Heart right ventricle (tissue), 16 donors: ENCODE measurements at regions not wholly inside any gene's neighbourhood (a gene's known extent, or its start where the extent isn't known, plus 50 kb on each side); places are given as distances from the start of the nearest gene placed in this dataset.

Experiments
- ATAC-seq, 8 donors: fragments of 200-7000 bp; cut with Tn5 transposase; one replicate each; pipeline ENCODE4 v1.9.1; 2020; ENCODE audit warnings: mild to moderate bottlenecking in 8 of 8, moderate library complexity in 8 of 8, moderate number of reproducible peaks in 1 of 8
- DNase-seq, 2 donors: peaks; one replicate each; pipeline ENCODE4 v3.0.0-alpha.2; 2020
- H3K27ac ChIP-seq, 10 donors: fragments of 200-600 bp; sonication (generic) in 2 of 10; one replicate each; pipeline versions ENCODE4 v1.5.0 to v1.8.0; 2020 to 2022; ENCODE audit warnings: mild to moderate bottlenecking in 3 of 10
- H3K27me3 ChIP-seq, 7 donors: fragments of 200-600 bp; one replicate each; pipeline ENCODE4 v1.8.0; 2021 to 2022; ENCODE audit warnings: mild to moderate bottlenecking in 2 of 7
- H3K36me3 ChIP-seq, 9 donors: fragments of 200-600 bp; sonication (generic) in 1 of 9; one replicate each; pipeline versions ENCODE4 v1.5.0 to v1.8.0; 2020 to 2022; ENCODE audit warnings: mild to moderate bottlenecking in 2 of 9
- H3K4me1 ChIP-seq, 9 donors: fragments of 200-600 bp; sonication (generic) in 1 of 9; one replicate each; pipeline versions ENCODE4 v1.5.0 to v1.8.0; 2020 to 2022; ENCODE audit warnings: mild to moderate bottlenecking in 4 of 9
- H3K4me3 ChIP-seq, 10 donors: fragments of 200-600 bp; sonication (generic) in 2 of 10; one replicate each; pipeline versions ENCODE4 v1.5.0 to v1.8.0; 2020 to 2022; ENCODE audit warnings: mild to moderate bottlenecking in 7 of 10, moderate library complexity in 2 of 10
- H3K9me3 ChIP-seq, 11 donors: fragments of 200-600 bp in 10 of 11; sonication (generic) in 2 of 11; one replicate each; pipeline versions ENCODE4 v1.5.0 to v1.8.0; 2013 to 2022; ENCODE audit warnings: mild to moderate bottlenecking in 2 of 11, control low read depth in 1 of 11, moderate library complexity in 1 of 11
- CTCF ChIP-seq, 9 donors: fragments of 200-600 bp; sonication (generic) in 2 of 9; IDR thresholded peaks; one replicate each; pipeline versions ENCODE4 v1.5.0 to v1.8.0; 2021 to 2022; ENCODE audit warnings: antibody characterized with exemption in 9 of 9, mild to moderate bottlenecking in 5 of 9, moderate library complexity in 1 of 9
- WGBS, 2 donors: extraction: QIAGEN DNeasy Blood & Tissue Kit; methylation state at CpG; one replicate each; pipeline ENCODE4 v1.1.7; 2013; ENCODE audit warnings: inconsistent platforms in 1 of 2; 5-methylcytosine and 5-hydroxymethylcytosine counted together
- intact Hi-C, 10 donors: fragments of 100-400 bp; cut with DNase I; formaldehyde crosslinking; loops; one replicate each; pipeline versions ENCODE4 v1.11.1 to v1.14.2; 2022
- donor health status: Arrhythmogenic right ventricular cardiomyopathy.
- donor health status: ischemic (EF 13 %, LVEDD 7.1; RV severe dilation, severe dysfunction).
- donor health status: healthy with polysubstance abuse.
- donor health status: DM: no; HTN: yes; CAD: no.
- donor health status: DM: no; HTN: no; CAD: no.
- donor health status: ischemic (EF 25% LVEDD 6.9; RV normal size, moderate dysfunction).
- donor health status: ischemic (EF 25% LVEDD 5.7; RV mildly dilated, moderate dysfunction).
- donor health status: healthy.
- donor health status: DM: yes; HTN: yes; CAD: no.
- donor health status: Ischemic cardiomyopathy.
- donor health status: ischemic (EF 35%, LVEDD 5.7; RV mildly dilated, moderate dysfunction).
- donor health status: nonischemic (EF 11% LVEDD 7.7; RV severe dilation, severe dysfunction).
- donor health status: DM: yes; HTN: yes; CAD: no.
- donor health status: PGD.
- donor health status: ischemic (EF 29% LVEDD 5.4; RV normal size, mild dysfunction).
- donor health status: nonischemic (EF 23%, LVEDD 6.1; RV moderate dilation, normal function).

- Histone ChIP-seq H3K27ac (no peak overlapping the region), H3K4me1 (no peaks in the 10 kb centered on the region), H3K27me3 (peaks cover 0 to 94% (median 61%) of the 10 kb centered on the region in 7 donors), H3K36me3 (no peaks in the 10 kb centered on the region), H3K4me3 (no peak overlapping the region), H3K9me3 (no peaks in the 10 kb centered on the region)
- ATAC-seq (no peak), DNase-seq (no peak)
- intact Hi-C loops = no loop called here
- 65 to 67% methylated on average over 8 of the region's 8 CpGs for WGBS, 2 donors
- no peak for TF ChIP-seq CTCF (IDR thresholded peaks at IDR 0.05)
These were observed 70.1 kb upstream of the RAPGEF1 start for GRCh38 chr9:131809941-131810344.

GRCh38 chr9:131808291-131808690, 68.4 kb upstream of the RAPGEF1 start:
- intact Hi-C loops = no loop called here
- peaks cover 0 to 92% (median 60%) of the 10 kb centered on the region in 7 donors for H3K27me3 ChIP-seq
- WGBS, 2 donors = 74 to 75% methylated on average over 7 of the region's 7 CpGs

DNA sequence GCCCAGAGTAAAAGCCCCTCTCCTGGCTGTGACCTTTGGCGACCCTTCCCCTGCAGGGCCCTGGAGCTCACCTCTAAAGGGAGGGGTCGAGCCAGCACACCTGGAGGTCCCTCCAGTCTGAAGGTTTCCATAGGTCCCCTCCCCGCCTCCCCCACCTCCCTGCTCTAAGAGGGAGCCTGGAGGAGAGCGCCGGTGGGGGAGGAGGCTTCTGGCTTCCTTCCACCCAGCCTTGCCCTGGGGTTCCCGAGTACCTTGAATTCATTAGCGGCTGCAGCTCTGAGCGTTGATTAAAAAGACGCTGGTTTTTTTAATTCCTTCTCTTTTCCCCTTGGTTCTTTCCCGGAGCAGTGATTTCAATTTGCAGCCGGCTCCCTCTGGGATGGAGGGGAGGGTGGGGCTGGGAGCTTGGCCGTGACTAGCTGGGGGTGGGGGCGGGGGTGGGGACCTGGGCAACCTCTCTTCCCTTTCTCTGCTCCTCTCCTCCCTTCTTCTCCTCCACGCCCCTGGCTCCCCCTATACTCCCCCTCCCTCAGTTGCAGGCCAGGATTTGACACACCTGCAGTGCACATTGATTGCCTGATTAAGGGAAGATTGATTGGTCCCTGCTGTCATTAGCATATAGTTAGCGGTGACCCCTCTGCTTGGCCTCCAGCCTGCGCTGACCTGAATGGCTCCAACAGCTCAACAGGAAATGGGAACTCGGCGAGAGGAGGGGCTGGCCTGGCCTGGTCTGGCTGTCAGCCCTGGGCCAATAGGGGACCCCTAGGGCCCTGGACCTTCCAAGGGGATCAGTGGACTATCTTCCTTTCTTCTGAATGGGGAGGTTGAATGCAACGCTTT, 67.5 kb upstream of the RAPGEF1 start:
- TF ChIP-seq CTCF (IDR thresholded peaks at IDR 0.05) = no peak
- H3K4me1 ChIP-seq = no peaks in the 10 kb centered on the region
- no peak overlapping the region for H3K27ac ChIP-seq
- intact Hi-C loops = no loop called here
- DNase-seq = no peak
- 9 to 12% methylated on average over 19 of the region's 19 CpGs for WGBS, 2 donors
- H3K27me3 ChIP-seq = peaks cover 0 to 85% (median 59%) of the 10 kb centered on the region in 7 donors
- H3K36me3 ChIP-seq = no peaks in the 10 kb centered on the region
- ATAC-seq = no peak
- no peak overlapping the region for H3K4me3 ChIP-seq
- no peaks in the 10 kb centered on the region for H3K9me3 ChIP-seq

More at GRCh38 chr9:131808291-131808690, 68.4 kb upstream of the RAPGEF1 start:
- Histone ChIP-seq H3K4me1 (no peaks in the 10 kb centered on the region), H3K4me3 (no peak overlapping the region), H3K27ac (no peak overlapping the region), H3K9me3 (no peaks in the 10 kb centered on the region), H3K36me3 (no peaks in the 10 kb centered on the region)
- TF ChIP-seq CTCF (IDR thresholded peaks at IDR 0.05) = no peak
- no peak for DNase-seq
- ATAC-seq = no peak

GRCh38 chr9:131805803-131806202, 65.9 kb upstream of the RAPGEF1 start:
- Histone ChIP-seq H3K27ac (no peak overlapping the region), H3K4me1 (no peaks in the 10 kb centered on the region), H3K36me3 (no peaks in the 10 kb centered on the region), H3K9me3 (no peaks in the 10 kb centered on the region), H3K27me3 (peaks cover 0 to 84% (median 64%) of the 10 kb centered on the region in 7 donors), H3K4me3 (no peak overlapping the region)
- 53 to 59% methylated on average over 8 of the region's 8 CpGs for WGBS, 2 donors
- intact Hi-C loops = no loop called here
- ATAC-seq = no peak
- DNase-seq = no peak
- no peak for TF ChIP-seq CTCF (IDR thresholded peaks at IDR 0.05)
